ENCODE measurements at regions not wholly inside any gene's neighbourhood (a gene's known extent, or its start where the extent isn't known, plus 50 kb on each side); places are given as distances from the start of the nearest gene placed in this dataset.

GRCh38 chr2:180146114-180146513 is 139.0 kb upstream of the CWC22 start:
- no peak overlapping the region for H3K27ac ChIP-seq
- no peak overlapping the region for H3K4me3 ChIP-seq (replicated peaks in 1 of 3)
- intact Hi-C loops (cut with DNase I): no loop called here
- H3K9me3 ChIP-seq: no peaks in the 10 kb centered on the region
- no peak for DNase-seq
- WGBS, 2 donors: 67 to 73% methylated on average over 1 of the region's 1 CpG
- no peaks in the 10 kb centered on the region for H3K4me1 ChIP-seq
- no peaks in the 10 kb centered on the region for H3K36me3 ChIP-seq
- no peaks in the 10 kb centered on the region for H3K27me3 ChIP-seq
- TF ChIP-seq, protein P1, sequence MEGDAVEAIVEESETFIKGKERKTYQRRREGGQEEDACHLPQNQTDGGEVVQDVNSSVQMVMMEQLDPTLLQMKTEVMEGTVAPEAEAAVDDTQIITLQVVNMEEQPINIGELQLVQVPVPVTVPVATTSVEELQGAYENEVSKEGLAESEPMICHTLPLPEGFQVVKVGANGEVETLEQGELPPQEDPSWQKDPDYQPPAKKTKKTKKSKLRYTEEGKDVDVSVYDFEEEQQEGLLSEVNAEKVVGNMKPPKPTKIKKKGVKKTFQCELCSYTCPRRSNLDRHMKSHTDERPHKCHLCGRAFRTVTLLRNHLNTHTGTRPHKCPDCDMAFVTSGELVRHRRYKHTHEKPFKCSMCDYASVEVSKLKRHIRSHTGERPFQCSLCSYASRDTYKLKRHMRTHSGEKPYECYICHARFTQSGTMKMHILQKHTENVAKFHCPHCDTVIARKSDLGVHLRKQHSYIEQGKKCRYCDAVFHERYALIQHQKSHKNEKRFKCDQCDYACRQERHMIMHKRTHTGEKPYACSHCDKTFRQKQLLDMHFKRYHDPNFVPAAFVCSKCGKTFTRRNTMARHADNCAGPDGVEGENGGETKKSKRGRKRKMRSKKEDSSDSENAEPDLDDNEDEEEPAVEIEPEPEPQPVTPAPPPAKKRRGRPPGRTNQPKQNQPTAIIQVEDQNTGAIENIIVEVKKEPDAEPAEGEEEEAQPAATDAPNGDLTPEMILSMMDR (IDR thresholded peaks at IDR 0.05): no peak
- TF ChIP-seq POLR2A (IDR thresholded peaks at IDR 0.05): no peak

DNA sequence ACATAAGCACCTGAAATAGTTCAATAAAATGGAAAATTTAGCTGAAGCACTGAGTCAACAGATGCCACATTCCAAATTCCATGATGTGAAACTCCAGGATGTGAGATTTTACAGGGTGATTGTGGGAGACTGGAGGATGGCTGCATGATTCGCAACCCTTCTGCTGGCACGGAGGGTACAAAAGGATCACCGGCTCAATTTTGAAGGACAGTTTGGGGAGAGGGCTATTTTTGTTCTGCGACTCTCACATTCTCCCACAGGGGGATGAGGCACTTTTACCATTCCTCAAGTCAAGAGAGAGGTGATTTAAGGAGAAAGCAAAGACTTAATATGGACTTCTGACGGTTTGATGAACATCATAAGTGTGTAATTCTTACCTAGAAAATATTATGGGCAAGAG is 138.1 kb upstream of the CWC22 start:
- no peak for DNase-seq
- intact Hi-C loops (cut with DNase I): no loop called here
- H3K36me3 ChIP-seq: no peaks in the 10 kb centered on the region
- H3K4me3 ChIP-seq (replicated peaks in 1 of 3): no peak overlapping the region
- H3K27ac ChIP-seq: no peak overlapping the region
- H3K9me3 ChIP-seq: no peaks in the 10 kb centered on the region
- no peaks in the 10 kb centered on the region for H3K4me1 ChIP-seq
- 80 to 81% methylated on average over 5 of the region's 5 CpGs for WGBS, 2 donors
- no peaks in the 10 kb centered on the region for H3K27me3 ChIP-seq
- TF ChIP-seq, protein P1 (IDR thresholded peaks at IDR 0.05): no peak
- no peak for TF ChIP-seq POLR2A (IDR thresholded peaks at IDR 0.05)

DNA sequence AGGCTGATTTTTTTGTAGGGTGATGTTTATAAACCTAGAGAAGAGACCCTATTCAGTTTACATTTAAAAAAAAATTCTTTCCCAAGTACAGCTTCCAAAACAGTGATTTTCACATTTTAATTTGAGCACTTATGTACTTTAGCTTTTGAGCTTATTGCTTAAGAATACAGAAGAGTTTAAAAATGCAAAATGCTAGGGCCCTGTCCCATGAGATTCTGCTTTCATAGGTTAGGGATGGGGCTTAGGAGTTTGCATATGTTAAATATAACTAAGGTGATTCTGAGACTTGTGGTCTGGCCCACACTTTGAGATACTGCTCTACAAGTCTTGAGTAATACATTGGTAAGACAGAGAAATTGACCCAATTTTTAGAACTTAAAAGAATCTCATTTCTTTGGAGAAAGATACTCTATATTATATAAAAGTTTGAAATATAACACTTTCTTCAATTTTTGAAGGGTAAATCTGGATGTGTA is 137.3 kb upstream of the CWC22 start:
- TF ChIP-seq, protein P1 (IDR thresholded peaks at IDR 0.05): no peak
- no peak for TF ChIP-seq POLR2A (IDR thresholded peaks at IDR 0.05)
- no peaks in the 10 kb centered on the region for H3K9me3 ChIP-seq
- no peaks in the 10 kb centered on the region for H3K36me3 ChIP-seq
- H3K27me3 ChIP-seq: no peaks in the 10 kb centered on the region
- no peaks in the 10 kb centered on the region for H3K4me1 ChIP-seq
- no peak overlapping the region for H3K27ac ChIP-seq
- DNase-seq: no peak
- no peak overlapping the region for H3K4me3 ChIP-seq (replicated peaks in 1 of 3)
- intact Hi-C loops (cut with DNase I): no loop called here

DNA sequence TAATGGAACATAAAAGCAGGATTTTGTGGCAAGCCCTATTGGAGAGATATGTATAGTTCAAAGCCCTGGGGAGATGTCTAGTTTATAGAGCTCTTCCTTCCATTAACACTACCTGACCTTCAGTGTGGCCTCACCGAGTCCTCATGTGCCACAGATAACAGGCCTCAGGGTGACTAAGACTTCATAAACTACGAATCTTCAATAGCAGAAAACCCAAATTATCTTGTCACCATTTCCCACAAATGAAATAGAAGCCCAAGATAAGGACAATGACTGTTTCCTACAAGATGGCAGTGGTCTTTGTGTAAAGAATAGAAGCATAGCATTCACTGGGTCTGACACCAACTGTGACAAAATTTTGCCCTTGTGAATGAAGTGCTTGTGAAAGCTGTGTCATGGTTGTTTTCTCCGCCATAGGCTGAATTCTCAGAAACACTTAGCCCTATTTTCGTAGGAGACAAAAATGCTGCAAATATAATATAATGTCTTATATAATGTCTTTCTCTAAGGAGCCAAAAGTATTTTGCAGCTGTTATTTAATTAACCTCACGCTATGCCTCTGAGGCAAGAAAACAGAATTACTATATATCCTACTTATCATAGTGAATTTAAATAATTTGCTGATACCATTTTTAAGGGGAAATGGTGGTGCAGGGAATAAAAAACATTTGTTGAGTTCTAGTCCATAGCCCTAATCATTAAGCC is 136.7 kb upstream of the CWC22 start:
- H3K27me3 ChIP-seq: no peaks in the 10 kb centered on the region
- WGBS, 2 donors: 83 to 87% methylated on average over 5 of the region's 5 CpGs
- H3K27ac ChIP-seq: no peak overlapping the region

DNA sequence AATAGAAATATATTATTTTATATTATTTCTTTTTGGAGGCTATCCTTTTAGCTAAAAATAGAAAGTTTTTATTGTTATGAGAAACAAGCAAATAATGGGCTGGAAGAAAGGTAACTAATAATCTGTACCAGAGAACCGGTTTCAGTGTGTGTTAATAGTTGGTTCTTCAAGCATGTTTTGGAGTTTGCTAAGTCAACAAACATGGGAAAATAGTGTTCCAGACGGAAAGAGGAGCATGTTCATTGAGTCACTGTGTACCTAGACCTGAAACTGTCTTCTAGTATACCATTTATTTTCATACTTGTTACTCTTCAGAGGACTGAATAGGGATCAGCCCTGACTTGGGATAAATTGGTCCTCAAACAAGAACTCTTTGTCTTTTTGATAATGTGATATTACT is 134.5 kb upstream of the CWC22 start:
- intact Hi-C loops (cut with DNase I): no loop called here
- 39 to 42% methylated on average over 2 of the region's 2 CpGs for WGBS, 2 donors

More for the DNA sequence above, 136.7 kb upstream of the CWC22 start:
- no peak for DNase-seq
- H3K36me3 ChIP-seq: no peaks in the 10 kb centered on the region
- TF ChIP-seq POLR2A (IDR thresholded peaks at IDR 0.05): no peak
- TF ChIP-seq, protein P1 (IDR thresholded peaks at IDR 0.05): no peak
- intact Hi-C loops (cut with DNase I): no loop called here
- H3K9me3 ChIP-seq: no peaks in the 10 kb centered on the region
- H3K4me1 ChIP-seq: no peaks in the 10 kb centered on the region
- H3K4me3 ChIP-seq (replicated peaks in 1 of 3): no peak overlapping the region

More for the DNA sequence above, 134.5 kb upstream of the CWC22 start:
- TF ChIP-seq, protein P1 (IDR thresholded peaks at IDR 0.05): no peak
- TF ChIP-seq POLR2A (IDR thresholded peaks at IDR 0.05): no peak
- DNase-seq: no peak
- Histone ChIP-seq H3K27ac (no peak overlapping the region), H3K4me3 (replicated peaks in 1 of 3) (no peak overlapping the region), H3K9me3 (no peaks in the 10 kb centered on the region), H3K36me3 (no peaks in the 10 kb centered on the region), H3K4me1 (no peaks in the 10 kb centered on the region), H3K27me3 (no peaks in the 10 kb centered on the region)
